IPS-18a (cell line): ENCODE measurements at regions not wholly inside any gene's neighbourhood (a gene's known extent, or its start where the extent isn't known, plus 50 kb on each side); places are given as distances from the start of the nearest gene placed in this dataset.

Experiments used
- H3K27ac ChIP-seq: one replicate; pipeline ENCODE4 v1.5.1; 2013; ENCODE audit warnings: low read length
- H3K27me3 ChIP-seq: one replicate; pipeline ENCODE4 v1.6.1; 2013; ENCODE audit warnings: mild to moderate bottlenecking, low read length; ENCODE audit not compliant: control insufficient read depth, insufficient read depth
- H3K36me3 ChIP-seq: one replicate; pipeline ENCODE4 v1.6.1; 2013; ENCODE audit warnings: low read depth, low read length; ENCODE audit not compliant: control insufficient read depth
- H3K4me1 ChIP-seq: one replicate; pipeline ENCODE4 v1.6.1; 2013; ENCODE audit warnings: low read depth, low read length; ENCODE audit not compliant: control insufficient read depth
- H3K4me3 ChIP-seq: one replicate; pipeline ENCODE4 v1.5.1; 2013; ENCODE audit warnings: low read length
- H3K9ac ChIP-seq: one replicate; pipeline ENCODE4 v1.6.1; 2013; ENCODE audit warnings: mild to moderate bottlenecking, low read length, moderate library complexity
- H3K9me3 ChIP-seq: one replicate; pipeline ENCODE4 v1.6.1; 2013; ENCODE audit warnings: low read depth, low read length; ENCODE audit not compliant: control insufficient read depth

- Histone ChIP-seq H3K9me3 (no peaks in the 10 kb centered on the region), H3K27ac (no peak overlapping the region), H3K4me1 (peaks cover 19% of the 10 kb centered on the region), H3K27me3 (no peaks in the 10 kb centered on the region), H3K9ac (no peak overlapping the region), H3K36me3 (no peaks in the 10 kb centered on the region), H3K4me3 (no peak overlapping the region)
Measured at GRCh38 chr15:69531665-69532027, 79.0 kb downstream of the RPLP1 start.

- Histone ChIP-seq H3K27ac (no peak overlapping the region), H3K36me3 (no peaks in the 10 kb centered on the region), H3K9me3 (no peaks in the 10 kb centered on the region), H3K27me3 (no peaks in the 10 kb centered on the region), H3K4me1 (peaks cover 21% of the 10 kb centered on the region), H3K4me3 (no peak overlapping the region), H3K9ac (no peak overlapping the region)
Measured at GRCh38 chr15:69532066-69532465, 79.4 kb downstream of the RPLP1 start.

GRCh38 chr15:69532856-69533255 lies 80.2 kb downstream of the RPLP1 start:
- H3K27ac ChIP-seq: no peak overlapping the region
- no peak overlapping the region for H3K4me3 ChIP-seq
- no peak overlapping the region for H3K9ac ChIP-seq
- no peaks in the 10 kb centered on the region for H3K27me3 ChIP-seq
- H3K36me3 ChIP-seq: no peaks in the 10 kb centered on the region
- peaks cover 26% of the 10 kb centered on the region for H3K4me1 ChIP-seq
- H3K9me3 ChIP-seq: no peaks in the 10 kb centered on the region

GRCh38 chr15:69533522-69533921 lies 80.9 kb downstream of the RPLP1 start:
- Histone ChIP-seq H3K9ac (no peak overlapping the region), H3K36me3 (no peaks in the 10 kb centered on the region), H3K4me3 (no peak overlapping the region), H3K27me3 (no peaks in the 10 kb centered on the region), H3K9me3 (no peaks in the 10 kb centered on the region), H3K4me1 (peaks cover 26% of the 10 kb centered on the region), H3K27ac (no peak overlapping the region)

- no peak overlapping the region for H3K4me3 ChIP-seq
- H3K27ac ChIP-seq: no peak overlapping the region
- H3K9ac ChIP-seq: no peak overlapping the region
Measured at GRCh38 chr15:69535101-69535638, 82.6 kb downstream of the RPLP1 start.

GRCh38 chr15:69535998-69536397 lies 83.4 kb downstream of the RPLP1 start:
- no peak overlapping the region for H3K4me3 ChIP-seq
- no peak overlapping the region for H3K9ac ChIP-seq
- H3K27ac ChIP-seq: no peak overlapping the region
- peaks cover 22% of the 10 kb centered on the region for H3K4me1 ChIP-seq
- H3K27me3 ChIP-seq: no peaks in the 10 kb centered on the region
- no peaks in the 10 kb centered on the region for H3K9me3 ChIP-seq
- no peaks in the 10 kb centered on the region for H3K36me3 ChIP-seq

More at GRCh38 chr15:69535101-69535638, 82.6 kb downstream of the RPLP1 start:
- Histone ChIP-seq H3K4me1 (peaks cover 26% of the 10 kb centered on the region), H3K9me3 (no peaks in the 10 kb centered on the region), H3K36me3 (no peaks in the 10 kb centered on the region), H3K27me3 (no peaks in the 10 kb centered on the region)

DNA sequence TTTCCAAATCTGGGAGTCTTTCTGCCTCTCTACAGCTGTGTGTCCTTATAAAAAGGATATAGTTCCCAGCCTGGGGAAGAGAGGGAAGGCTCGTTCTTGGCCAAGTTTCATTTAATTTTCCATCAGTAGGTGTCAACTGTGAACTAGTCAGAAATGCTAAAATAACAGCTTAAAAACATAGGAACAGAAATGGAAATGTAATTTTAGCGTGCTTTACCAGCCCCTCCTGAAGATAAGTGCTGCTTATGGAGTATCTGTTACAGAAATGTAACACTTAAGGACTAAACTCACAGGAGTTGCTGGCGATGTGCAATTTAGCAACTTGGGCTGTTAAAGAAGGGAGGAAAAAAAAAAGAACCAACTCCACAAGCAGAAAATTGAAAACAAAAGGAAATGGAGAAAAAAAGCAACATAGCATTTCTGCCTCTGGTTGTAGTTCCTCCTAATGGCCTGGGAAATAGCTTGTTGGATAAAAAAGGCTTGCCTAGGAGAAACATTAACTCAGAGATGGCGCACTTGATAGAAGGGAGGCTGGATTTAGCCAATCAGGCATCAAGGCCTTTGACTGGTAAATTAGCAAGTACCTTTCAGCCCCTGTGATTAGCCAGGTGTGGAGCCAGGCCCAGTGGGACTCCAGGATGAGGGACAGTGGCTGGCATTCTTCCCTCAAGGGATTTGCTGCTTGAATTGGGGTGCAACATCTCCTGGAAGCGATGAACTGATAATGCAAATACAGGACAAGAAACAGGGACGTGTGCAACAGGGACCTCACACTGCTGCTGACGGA lies 84.3 kb downstream of the RPLP1 start:
- Histone ChIP-seq H3K27me3 (no peaks in the 10 kb centered on the region), H3K27ac (no peak overlapping the region), H3K4me3 (no peak overlapping the region), H3K36me3 (no peaks in the 10 kb centered on the region), H3K9me3 (no peaks in the 10 kb centered on the region), H3K9ac (no peak overlapping the region), H3K4me1 (peaks cover 13% of the 10 kb centered on the region)

GRCh38 chr15:69537901-69538300 lies 85.3 kb downstream of the RPLP1 start:
- peaks cover 9% of the 10 kb centered on the region for H3K4me1 ChIP-seq
- no peaks in the 10 kb centered on the region for H3K27me3 ChIP-seq
- H3K9me3 ChIP-seq: no peaks in the 10 kb centered on the region
- no peaks in the 10 kb centered on the region for H3K36me3 ChIP-seq
- no peak overlapping the region for H3K4me3 ChIP-seq
- H3K27ac ChIP-seq: no peak overlapping the region
- no peak overlapping the region for H3K9ac ChIP-seq

DNA sequence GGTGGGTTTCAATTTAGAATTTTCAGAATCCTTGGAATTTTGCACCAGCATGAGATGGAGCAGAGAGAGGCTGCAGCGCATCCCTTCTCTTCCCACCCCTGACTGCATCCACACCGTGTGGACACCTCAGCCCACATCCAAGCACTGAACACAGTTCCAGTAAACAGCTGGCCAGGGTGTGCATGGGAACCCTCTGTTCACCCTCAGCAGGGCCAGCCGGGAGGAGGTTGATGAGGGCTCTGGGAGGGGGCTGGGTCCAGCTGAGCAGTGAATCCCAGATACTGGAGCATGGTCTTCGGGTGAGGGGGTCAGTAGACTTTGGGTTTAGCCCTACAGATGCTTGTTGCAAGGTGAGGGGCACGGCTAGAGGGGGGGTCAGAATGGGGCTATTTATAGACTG lies 85.8 kb downstream of the RPLP1 start:
- no peak overlapping the region for H3K9ac ChIP-seq
- H3K9me3 ChIP-seq: no peaks in the 10 kb centered on the region
- H3K27me3 ChIP-seq: no peaks in the 10 kb centered on the region

GRCh38 chr15:69539345-69539744 lies 86.7 kb downstream of the RPLP1 start:
- no peaks in the 10 kb centered on the region for H3K9me3 ChIP-seq
- H3K27me3 ChIP-seq: no peaks in the 10 kb centered on the region
- peaks cover 15% of the 10 kb centered on the region for H3K4me1 ChIP-seq
- H3K4me3 ChIP-seq: no peak overlapping the region
- no peaks in the 10 kb centered on the region for H3K36me3 ChIP-seq
- H3K9ac ChIP-seq: no peak overlapping the region
- no peak overlapping the region for H3K27ac ChIP-seq

More for the DNA sequence above, 85.8 kb downstream of the RPLP1 start:
- Histone ChIP-seq H3K36me3 (no peaks in the 10 kb centered on the region), H3K27ac (no peak overlapping the region), H3K4me1 (peaks cover 9% of the 10 kb centered on the region), H3K4me3 (no peak overlapping the region)

DNA sequence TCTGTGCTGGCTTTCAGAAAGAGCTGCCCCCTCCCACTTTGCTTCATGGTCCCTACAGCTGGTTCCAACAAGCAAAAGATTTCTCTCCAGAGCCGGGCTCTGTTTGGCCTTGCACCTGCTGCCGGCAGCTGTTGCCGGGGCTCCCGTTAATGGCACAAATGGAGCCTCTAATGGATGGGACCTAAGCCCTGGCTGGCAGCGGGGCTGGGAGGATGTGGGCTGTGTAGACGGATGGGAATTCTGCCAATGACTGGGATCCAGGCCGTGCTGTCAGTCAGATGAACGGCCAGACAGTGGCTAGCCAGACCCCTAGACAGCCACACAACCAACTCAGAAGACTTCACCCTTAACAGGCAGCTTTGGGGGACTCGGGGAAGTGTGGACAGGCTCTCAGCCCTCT lies 88.0 kb downstream of the RPLP1 start:
- H3K9ac ChIP-seq: no peak overlapping the region
- H3K36me3 ChIP-seq: no peaks in the 10 kb centered on the region
- H3K27me3 ChIP-seq: no peaks in the 10 kb centered on the region
- H3K4me3 ChIP-seq: no peak overlapping the region
- peaks cover 15% of the 10 kb centered on the region for H3K4me1 ChIP-seq
- H3K9me3 ChIP-seq: no peaks in the 10 kb centered on the region
- H3K27ac ChIP-seq: no peak overlapping the region

DNA sequence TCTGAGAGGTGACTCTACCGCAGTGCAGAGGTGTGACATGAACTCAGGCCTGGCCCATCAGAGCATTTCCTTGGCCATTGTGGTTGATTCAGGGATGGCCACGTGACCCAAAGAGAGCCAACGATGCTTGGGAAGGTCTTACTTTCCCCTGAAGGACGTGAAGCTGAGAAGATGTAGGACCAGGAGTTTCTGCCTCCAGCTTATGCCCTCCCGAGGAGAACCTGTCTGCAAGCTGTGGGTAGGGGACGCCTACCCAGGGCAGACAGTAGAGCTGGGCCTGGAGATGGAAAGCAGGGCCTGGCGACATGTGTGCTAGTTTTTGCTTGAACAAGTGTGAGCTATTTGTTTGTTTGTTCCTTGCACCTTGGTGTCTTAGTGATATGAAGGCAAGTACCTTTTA lies 89.4 kb downstream of the RPLP1 start:
- H3K4me1 ChIP-seq: peaks cover 12% of the 10 kb centered on the region
- H3K27me3 ChIP-seq: no peaks in the 10 kb centered on the region
- no peak overlapping the region for H3K4me3 ChIP-seq
- no peaks in the 10 kb centered on the region for H3K36me3 ChIP-seq
- no peaks in the 10 kb centered on the region for H3K9me3 ChIP-seq
- no peak overlapping the region for H3K9ac ChIP-seq
- H3K27ac ChIP-seq: no peak overlapping the region
